GM12892 (cell line): ENCODE measurements at regions not wholly inside any gene's neighbourhood (a gene's known extent, or its start where the extent isn't known, plus 50 kb on each side); places are given as distances from the start of the nearest gene placed in this dataset.

Source experiments
- POLR2A ChIP-seq: IDR thresholded peaks from 2 replicates; pipeline ENCODE4 v1.6.1; 2011; ENCODE audit warnings: low read depth, low read length, control low read depth
- POLR2AphosphoS5 ChIP-seq: IDR thresholded peaks from 2 replicates; pipeline ENCODE4 v1.6.1; 2011; ENCODE audit warnings: low read depth, low read length, control low read depth
- TAF1 ChIP-seq: IDR thresholded peaks from 2 replicates; pipeline ENCODE4 v1.6.1; 2011; ENCODE audit warnings: low read depth, mild to moderate bottlenecking, control low read depth, low read length, borderline replicate concordance

DNA sequence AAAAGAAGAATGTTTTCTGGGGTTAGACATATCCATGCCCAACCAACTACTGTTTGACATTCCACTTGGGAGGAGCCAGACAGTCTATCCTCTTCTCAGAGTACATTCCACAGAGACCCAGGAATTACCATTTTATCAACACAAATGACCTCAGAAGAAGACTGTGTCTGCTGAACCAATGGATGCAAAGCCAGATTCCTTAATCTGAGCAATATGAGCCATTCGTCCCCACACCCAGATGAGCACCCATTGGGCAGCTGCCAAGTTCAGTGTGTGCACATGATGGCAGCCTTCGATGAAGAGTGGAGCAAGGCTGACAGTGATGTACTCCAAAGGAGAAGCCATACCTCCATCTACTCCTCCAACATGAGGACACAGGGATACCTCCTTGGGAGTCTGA lies 111.3 kb downstream of the ZNF674 start:
- TF ChIP-seq POLR2A (no peak), TAF1 (no peak), POLR2AphosphoS5 (no peak)
